Activated T-cell treated with anti-CD3 and anti-CD28 coated beads for 4 hours (primary cell): ENCODE measurements at regions not wholly inside any gene's neighbourhood (a gene's known extent, or its start where the extent isn't known, plus 50 kb on each side); places are given as distances from the start of the nearest gene placed in this dataset.
"Not testable (repeated sequence)": the region's sequence is repeated elsewhere in the genome, so short reads cannot be mapped to it uniquely, and the experiment has no call there.

Experiments
- DNase-seq: peaks from one replicate; pipeline ENCODE4 v3.0.0-alpha.2; 2020

- DNase-seq = no peak
Measured at GRCh38 chr4:58359590-58359989, 1249.4 kb upstream of the IGFBP7 start.

- DNase-seq = no peak
Measured at GRCh38 chr4:58357947-58358346, 1247.8 kb upstream of the IGFBP7 start.

DNA sequence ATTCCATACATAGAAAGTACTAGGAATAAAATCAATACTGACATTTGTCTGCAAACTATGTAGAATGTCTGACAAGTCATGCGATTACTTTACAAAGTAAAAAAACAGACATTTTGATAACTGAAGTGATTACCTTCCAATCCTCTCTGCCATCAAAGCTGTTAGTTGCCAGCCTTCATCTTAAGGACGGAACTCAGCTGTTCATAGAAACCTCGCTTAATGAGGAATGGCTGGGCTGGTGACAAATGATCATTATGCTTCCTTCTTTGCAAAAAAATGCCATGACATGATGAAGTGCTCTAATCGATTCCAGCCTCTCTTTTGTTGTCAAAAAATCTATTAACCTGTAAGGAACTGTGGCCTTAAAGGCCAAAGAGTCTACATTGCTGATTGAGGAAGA is 1214.9 kb upstream of the IGFBP7 start:
- no peak for DNase-seq

DNA sequence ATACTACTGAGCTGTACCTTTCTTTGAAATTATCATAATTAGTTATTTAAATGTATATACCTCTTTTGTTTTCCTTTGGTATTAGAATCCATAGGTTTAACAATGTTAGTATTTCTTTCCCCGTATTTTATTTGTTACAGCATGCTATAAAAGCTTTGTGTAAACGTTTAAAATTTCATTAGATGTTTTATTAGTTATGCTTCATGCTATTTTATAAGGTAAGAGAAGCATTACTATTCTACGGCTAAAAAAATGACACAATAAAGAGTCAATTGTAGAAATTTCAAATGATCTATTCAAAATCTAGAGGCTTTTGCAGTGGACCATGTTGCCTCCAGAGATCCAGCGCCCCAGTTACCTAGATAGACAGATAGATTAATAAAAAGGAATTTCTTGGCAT is 1203.3 kb upstream of the IGFBP7 start:
- no peak for DNase-seq

DNA sequence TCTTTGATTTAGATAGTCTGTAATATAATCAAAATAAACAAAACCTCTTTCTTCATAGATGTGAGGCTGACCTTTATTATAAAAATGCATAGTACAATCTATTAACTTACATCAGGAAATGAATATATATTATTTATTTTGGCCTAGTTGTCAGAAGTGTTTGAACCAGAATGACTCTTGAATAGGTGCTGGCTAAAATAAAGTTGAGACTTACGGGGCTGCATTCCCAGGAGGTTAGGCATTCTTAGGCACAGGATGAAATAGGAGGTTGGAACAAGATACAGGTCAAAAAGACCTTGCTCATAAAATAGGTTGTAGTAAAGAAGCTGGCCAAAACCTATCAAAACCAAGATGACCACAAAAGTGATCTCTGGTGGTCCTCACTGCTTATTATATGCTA is 1193.3 kb upstream of the IGFBP7 start:
- no peak for DNase-seq

DNA sequence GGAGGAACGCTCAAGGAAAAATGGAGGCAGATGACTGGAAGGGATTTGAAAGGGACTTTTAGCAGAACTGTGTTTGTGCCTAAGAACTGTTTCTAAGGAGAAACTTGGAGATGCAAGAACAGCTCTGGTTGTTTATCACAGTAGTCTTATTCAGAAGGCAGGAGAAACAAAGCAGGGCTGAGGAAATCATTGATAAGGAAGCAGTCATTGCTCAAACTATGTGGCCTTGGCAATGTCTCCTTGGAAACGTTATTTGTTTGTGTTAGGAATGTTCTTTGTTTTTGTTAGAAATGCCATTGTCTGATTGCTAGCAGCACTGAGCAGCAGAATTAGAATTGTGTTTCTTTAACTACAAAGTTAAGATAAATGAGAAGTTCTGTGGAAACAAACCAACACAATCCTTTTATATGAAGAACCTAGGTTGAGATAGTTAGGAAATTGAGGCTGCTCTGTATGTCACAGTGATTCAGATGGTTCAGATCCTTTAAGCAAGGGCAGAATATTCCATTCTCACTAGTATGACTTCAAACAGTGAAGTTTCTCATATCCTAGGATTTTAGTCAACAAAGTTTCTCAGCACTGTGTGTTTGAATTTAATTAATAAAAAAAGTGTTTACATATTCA is 1191.3 kb upstream of the IGFBP7 start:
- no peak for DNase-seq

DNA sequence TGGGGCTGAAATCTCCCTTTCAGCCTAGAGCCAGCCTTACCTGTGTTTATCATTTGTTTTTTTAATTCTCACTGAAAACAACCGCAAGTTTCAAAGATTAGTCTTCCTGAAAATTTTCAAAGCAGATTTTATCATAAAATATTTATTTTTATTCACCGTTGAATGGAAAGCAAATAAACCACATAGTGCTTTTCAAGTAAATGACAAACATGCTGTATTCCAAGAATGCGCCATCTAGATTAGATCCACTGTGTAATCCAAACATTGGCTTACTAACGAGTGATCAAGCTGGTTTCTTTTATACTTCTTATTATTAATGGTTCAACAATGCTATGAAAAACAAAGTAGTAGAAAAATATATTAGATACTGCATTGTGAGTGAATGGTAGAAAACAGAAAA is 1176.2 kb upstream of the IGFBP7 start:
- DNase-seq = no peak

- not testable (repeated sequence) for DNase-seq
Measured at GRCh38 chr4:58280928-58281327, 1170.7 kb upstream of the IGFBP7 start.

- no peak for DNase-seq
Measured at GRCh38 chr4:58275856-58276255, 1165.7 kb upstream of the IGFBP7 start.

GRCh38 chr4:58274553-58274952 is 1164.4 kb upstream of the IGFBP7 start:
- no peak for DNase-seq

DNA sequence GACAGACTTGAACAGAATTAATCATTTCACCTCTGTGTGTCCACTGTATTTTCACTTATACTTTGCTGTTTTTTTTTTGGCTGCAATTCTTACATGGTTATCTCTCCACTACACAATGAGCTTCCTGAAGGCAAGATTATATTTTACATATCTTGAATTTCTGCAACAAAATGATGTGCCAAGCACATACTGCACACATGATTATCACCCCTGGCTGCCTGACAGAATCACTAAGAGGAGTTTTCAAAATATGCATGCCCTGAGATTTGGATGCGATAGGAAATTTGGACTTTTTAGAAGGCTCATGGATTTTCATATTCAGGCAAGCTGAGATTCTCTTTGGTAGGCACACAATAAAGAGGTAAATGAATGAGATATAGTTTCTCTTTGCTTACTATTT is 1162.1 kb upstream of the IGFBP7 start:
- DNase-seq = no peak

DNA sequence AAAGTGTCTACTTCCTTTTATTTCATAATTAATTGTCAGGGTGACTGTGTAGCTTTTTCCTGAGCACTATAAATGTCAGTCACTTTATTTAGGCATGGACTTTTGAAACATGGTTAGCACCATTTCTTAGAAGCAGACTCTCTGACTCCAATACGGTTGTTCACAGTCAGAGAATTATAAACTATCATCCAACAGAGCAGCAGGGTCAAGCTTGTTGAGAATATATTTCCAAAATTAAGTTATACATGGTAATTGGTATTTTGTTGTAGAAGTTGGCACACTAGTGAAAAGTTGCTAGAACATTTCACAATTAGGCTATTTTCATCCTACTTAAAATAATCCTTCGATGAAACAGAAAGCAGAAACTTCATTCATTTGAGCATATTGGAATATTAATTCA is 1155.5 kb upstream of the IGFBP7 start:
- DNase-seq = no peak

- DNase-seq = no peak
Measured at GRCh38 chr4:58261526-58261925, 1151.3 kb upstream of the IGFBP7 start.

DNA sequence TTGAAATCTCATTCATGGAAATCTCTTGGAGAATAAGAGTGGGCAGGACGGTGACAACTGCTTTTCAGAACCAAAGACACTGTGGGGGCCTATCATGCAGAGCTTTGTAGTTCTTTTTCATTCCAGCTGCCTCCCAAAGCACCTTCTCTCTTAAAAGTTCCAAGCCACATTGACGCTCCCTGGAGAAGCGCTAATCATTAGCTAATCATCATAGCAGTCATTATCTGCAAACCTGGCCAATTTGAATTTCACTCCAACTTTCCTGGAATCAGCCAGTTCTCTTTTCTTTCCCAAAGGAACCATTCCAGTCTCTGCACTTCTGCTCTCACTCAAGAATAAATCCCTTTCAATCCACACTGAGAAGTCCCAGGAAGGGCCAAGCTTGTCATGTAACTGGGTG is 1144.1 kb upstream of the IGFBP7 start:
- no peak for DNase-seq

DNA sequence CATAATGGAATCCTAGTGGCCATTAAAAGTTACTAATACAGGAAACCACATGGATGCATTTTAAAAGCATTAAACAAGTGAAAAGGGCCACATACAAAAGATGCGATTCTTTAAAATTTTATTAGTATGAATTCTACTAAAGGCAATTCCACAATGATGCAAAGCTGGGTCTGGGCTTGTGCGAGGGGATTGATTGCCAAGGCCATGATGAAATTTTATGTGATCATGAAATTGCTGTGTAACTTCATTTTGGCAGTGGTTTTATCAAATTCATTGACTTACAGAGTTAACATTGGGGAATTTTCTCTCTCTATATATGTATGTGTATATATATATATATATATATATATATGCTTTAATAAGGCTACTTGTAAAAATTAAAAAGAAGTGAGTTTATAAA is 1142.5 kb upstream of the IGFBP7 start:
- no peak for DNase-seq

DNA sequence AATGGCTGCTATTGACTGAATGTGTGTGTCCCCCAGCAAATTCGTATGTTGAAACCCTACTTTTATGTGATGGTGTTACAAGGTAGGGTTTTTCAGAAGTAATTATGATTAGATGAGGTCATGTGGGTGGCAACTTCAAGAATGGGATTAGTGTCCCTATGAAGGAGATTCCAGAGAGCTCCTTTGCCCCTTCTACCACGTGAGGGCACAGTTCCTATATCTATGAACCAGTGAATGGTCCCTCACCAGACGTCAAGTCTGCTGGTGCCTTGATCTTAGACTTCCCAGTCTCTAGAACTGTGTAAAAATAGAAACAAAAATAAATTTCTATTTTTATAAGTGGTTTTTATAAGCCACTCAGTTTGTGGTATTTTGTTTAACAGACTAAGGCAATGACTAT is 1137.6 kb upstream of the IGFBP7 start:
- DNase-seq = no peak

- DNase-seq = no peak
Measured at GRCh38 chr4:58225460-58225859, 1115.3 kb upstream of the IGFBP7 start.

- DNase-seq = no peak
Measured at GRCh38 chr4:58219179-58219578, 1109.0 kb upstream of the IGFBP7 start.

DNA sequence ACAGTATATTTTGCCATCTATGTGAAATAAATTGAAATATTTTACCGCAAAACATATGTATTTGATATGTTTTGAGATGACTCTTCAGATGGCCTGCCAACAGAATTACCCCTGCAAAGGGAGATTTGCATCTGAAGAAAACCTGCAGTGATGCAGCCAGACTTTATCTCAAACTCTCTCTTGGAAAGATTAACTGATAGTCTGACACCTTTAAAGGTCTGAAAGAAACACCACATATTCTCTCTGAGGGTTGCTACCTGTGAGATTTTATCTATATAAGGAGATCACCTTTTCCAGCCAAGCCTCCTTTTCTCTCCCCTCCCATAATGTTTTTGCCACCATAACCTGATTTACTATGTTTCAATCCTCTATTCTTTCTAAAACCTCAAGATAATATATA is 1106.3 kb upstream of the IGFBP7 start:
- no peak for DNase-seq

DNA sequence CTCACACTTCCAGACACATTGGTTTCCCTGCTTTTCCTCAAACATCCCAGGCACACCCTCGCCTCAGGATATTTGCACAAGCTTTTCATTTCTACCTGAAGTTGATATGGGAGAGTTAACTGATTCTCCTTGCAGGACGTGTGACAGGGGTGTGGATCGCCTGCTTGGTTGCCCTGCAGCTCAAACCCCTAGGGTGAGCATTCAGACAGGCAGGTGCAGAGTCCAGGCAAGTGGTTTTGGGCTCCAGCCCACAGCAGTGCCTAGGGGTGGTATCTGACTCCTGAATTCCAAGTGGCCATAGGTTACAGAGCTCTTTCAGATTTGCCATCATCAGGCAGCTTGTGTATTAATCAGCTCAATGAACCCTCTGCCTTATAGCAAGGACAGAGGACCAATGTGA is 1104.2 kb upstream of the IGFBP7 start:
- DNase-seq = no peak

- no peak for DNase-seq
Measured at GRCh38 chr4:58209551-58209950, 1099.4 kb upstream of the IGFBP7 start.

DNA sequence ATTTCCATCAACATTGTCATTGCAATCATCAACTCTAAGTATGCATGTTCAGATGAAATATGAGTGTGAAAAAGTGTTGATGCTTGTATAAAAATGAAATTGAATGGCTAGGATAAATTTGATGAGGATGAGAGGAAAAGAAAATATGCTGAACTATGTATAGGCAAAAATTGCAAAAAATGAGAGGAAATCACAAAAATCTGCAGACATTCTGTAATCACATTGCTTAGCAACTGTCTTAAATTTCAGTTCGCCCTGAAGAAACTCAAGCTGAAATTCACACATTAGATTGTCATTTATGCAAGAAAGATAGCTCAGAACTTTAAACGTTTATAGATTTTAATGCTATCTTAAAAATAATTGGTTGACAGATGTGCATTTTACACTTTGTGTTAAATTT is 1098.8 kb upstream of the IGFBP7 start:
- DNase-seq = no peak

GRCh38 chr4:58205446-58206235 is 1095.5 kb upstream of the IGFBP7 start:
- DNase-seq = no peak

GRCh38 chr4:58192217-58192616 is 1082.0 kb upstream of the IGFBP7 start:
- DNase-seq = no peak

DNA sequence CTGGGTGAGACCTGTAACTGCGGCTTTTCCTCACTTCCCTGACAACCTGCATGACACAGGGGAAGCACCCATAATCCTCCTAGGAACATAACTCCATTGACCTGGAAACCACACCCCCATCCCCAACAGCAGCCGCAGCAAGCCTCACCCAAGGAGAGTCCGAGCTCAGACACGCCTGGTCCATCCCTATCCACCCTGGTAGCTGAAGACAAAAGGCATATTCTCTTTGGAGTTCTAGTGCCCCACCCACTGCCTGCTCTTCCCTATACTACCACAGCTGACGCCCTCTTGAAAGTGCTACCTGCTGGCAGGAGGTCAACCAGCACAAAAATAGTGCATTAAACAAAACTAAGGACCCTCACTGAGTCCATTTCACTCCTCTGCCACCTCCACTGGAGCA is 1080.9 kb upstream of the IGFBP7 start:
- DNase-seq = no peak
